GM23338 (cell line): ENCODE measurements at regions not wholly inside any gene's neighbourhood (a gene's known extent, or its start where the extent isn't known, plus 50 kb on each side); places are given as distances from the start of the nearest gene placed in this dataset.

ENCODE experiments used
- ATAC-seq: fragments of 200-7000 bp; cut with Tn5 transposase; 3 replicates; pipeline ENCODE4 v1.9.1; 2020
- DNase-seq: peaks from one replicate; pipeline ENCODE4 v3.0.0-alpha.2; 2015; ENCODE audit warnings: low spot score
- H2AFZ ChIP-seq: fragments of 200-600 bp; sonication (generic); 2 replicates; pipeline ENCODE4 v1.8.0; 2016; ENCODE audit warnings: antibody characterized with exemption, mild to moderate bottlenecking, moderate library complexity
- H3F3A ChIP-seq: fragments of 200-600 bp; sonication (generic); replicated peaks from 2 replicates; pipeline ENCODE4 v1.8.0; 2017; ENCODE audit warnings: antibody characterized with exemption, mixed run types, low read depth
- H3K27ac ChIP-seq: fragments of 200-600 bp; sonication (generic); 2 replicates; pipeline ENCODE4 v1.6.1; 2016; ENCODE audit warnings: low read depth
- H3K27me3 ChIP-seq: fragments of 200-600 bp; sonication (generic); 2 replicates; pipeline ENCODE4 v1.8.0; 2016; ENCODE audit warnings: mild to moderate bottlenecking, mixed run types, moderate library complexity; ENCODE audit not compliant: insufficient read depth
- H3K36me3 ChIP-seq: fragments of 200-600 bp; sonication (generic); 2 replicates; pipeline ENCODE4 v1.8.0; 2016; ENCODE audit warnings: mild to moderate bottlenecking; ENCODE audit not compliant: insufficient read depth
- H3K4me1 ChIP-seq: fragments of 200-600 bp; sonication (generic); 2 replicates; pipeline ENCODE4 v1.8.0; 2016; ENCODE audit warnings: mild to moderate bottlenecking, moderate library complexity; ENCODE audit not compliant: insufficient read depth
- H3K4me2 ChIP-seq: fragments of 200-600 bp; sonication (generic); 2 replicates; pipeline ENCODE4 v1.7.1; 2017; ENCODE audit warnings: mixed run types
- H3K4me3 ChIP-seq: fragments of 200-600 bp; sonication (generic); 2 replicates; pipeline ENCODE4 v1.6.1; 2016; ENCODE audit warnings: mixed run types
- H3K79me2 ChIP-seq: fragments of 200-600 bp; sonication (generic); replicated peaks from 2 replicates; pipeline ENCODE4 v1.8.0; 2017; ENCODE audit warnings: mild to moderate bottlenecking; ENCODE audit not compliant: insufficient read depth
- H3K9me2 ChIP-seq: fragments of 200-600 bp; sonication (generic); 2 replicates; pipeline ENCODE4 v1.8.0; 2017; ENCODE audit not compliant: insufficient read depth
- H4K20me1 ChIP-seq: fragments of 200-600 bp; sonication (generic); replicated peaks from 2 replicates; pipeline ENCODE4 v1.8.0; 2017; ENCODE audit warnings: mild to moderate bottlenecking; ENCODE audit not compliant: insufficient read depth
- H3K27ac Mint-ChIP-seq: 2 replicates; pipeline ENCODE4 v1.8.0; 2020; ENCODE audit warnings: inconsistent platforms, mild to moderate bottlenecking, moderate library complexity, mixed read lengths
- H3K27me3 Mint-ChIP-seq: 3 replicates; pipeline ENCODE4 v1.8.0; 2022; ENCODE audit warnings: low read depth, mild to moderate bottlenecking, moderate library complexity, mixed read lengths, inconsistent platforms; ENCODE audit not compliant: insufficient read depth, poor library complexity
- H3K36me3 Mint-ChIP-seq: 3 replicates; pipeline ENCODE4 v1.8.0; 2021; ENCODE audit warnings: low read depth, mild to moderate bottlenecking, inconsistent platforms, moderate library complexity, mixed read lengths
- H3K4me1 Mint-ChIP-seq: 3 replicates; pipeline ENCODE4 v1.8.0; 2020; ENCODE audit warnings: mild to moderate bottlenecking, inconsistent platforms, mixed read lengths
- H3K4me3 Mint-ChIP-seq: 3 replicates; pipeline ENCODE4 v1.8.0; 2021; ENCODE audit warnings: moderate library complexity, mild to moderate bottlenecking, inconsistent platforms, mixed read lengths
- H3K9me3 Mint-ChIP-seq: 3 replicates; pipeline ENCODE4 v1.8.0; 2020; ENCODE audit warnings: moderate library complexity, mild to moderate bottlenecking, inconsistent platforms, mixed read lengths
- CREB1 ChIP-seq: fragments of 250-450 bp; sonication (Bioruptor Pico); IDR thresholded peaks from 2 replicates; pipeline ENCODE4 v1.5.0; 2020; ENCODE audit warnings: low read depth, mild to moderate bottlenecking, moderate library complexity
- EZH2 ChIP-seq: fragments of 200-600 bp; sonication (generic); IDR thresholded peaks from one replicate; pipeline ENCODE4 v1.8.0; 2017; ENCODE audit warnings: antibody characterized with exemption, mild to moderate bottlenecking, low read depth; ENCODE audit not compliant: unreplicated experiment
- EZH2phosphoT487 ChIP-seq: fragments of 200-600 bp; sonication (generic); IDR thresholded peaks from one replicate; pipeline ENCODE4 v1.8.1; 2018; ENCODE audit warnings: antibody characterized with exemption; ENCODE audit not compliant: unreplicated experiment
- NANOG ChIP-seq: IDR thresholded peaks from 2 replicates; pipeline ENCODE4 v1.6.1; 2016; ENCODE audit warnings: antibody characterized with exemption, borderline replicate concordance
- POLR2AphosphoS5 ChIP-seq: IDR thresholded peaks from 2 replicates; pipeline ENCODE4 v1.6.1; 2016; ENCODE audit warnings: antibody characterized with exemption, low read depth
- STAT1 ChIP-seq: IDR thresholded peaks from one replicate; pipeline ENCODE4 v1.6.1; 2016; ENCODE audit warnings: antibody characterized with exemption; ENCODE audit not compliant: unreplicated experiment
- ZNF331 ChIP-seq: fragments of 250-450 bp; sonication (Bioruptor Pico); IDR thresholded peaks from 2 replicates; pipeline ENCODE4 v1.5.0; 2020; ENCODE audit warnings: low read depth, mild to moderate bottlenecking, moderate library complexity
- TF ChIP-seq, protein P1 (sequence below), 2 experiments: fragments of 200-600 bp in 1 of 2; sonication (generic) in 1 of 2; conservative IDR thresholded peaks; 2 replicates each; pipeline versions ENCODE4 v1.5.1 to v1.6.1; 2016 to 2017; ENCODE audit warnings: antibody characterized with exemption in 2 of 2, low read depth in 2 of 2, mild to moderate bottlenecking in 2 of 2, moderate library complexity in 1 of 2
- TF ChIP-seq, protein P2 (sequence below): IDR thresholded peaks from one replicate; pipeline ENCODE4 v1.6.1; 2018; ENCODE audit warnings: antibody characterized with exemption; ENCODE audit not compliant: unreplicated experiment
- TF ChIP-seq, protein P3 (sequence below): IDR thresholded peaks from 2 replicates; pipeline ENCODE4 v1.6.1; 2016; ENCODE audit warnings: antibody characterized with exemption

DNA sequence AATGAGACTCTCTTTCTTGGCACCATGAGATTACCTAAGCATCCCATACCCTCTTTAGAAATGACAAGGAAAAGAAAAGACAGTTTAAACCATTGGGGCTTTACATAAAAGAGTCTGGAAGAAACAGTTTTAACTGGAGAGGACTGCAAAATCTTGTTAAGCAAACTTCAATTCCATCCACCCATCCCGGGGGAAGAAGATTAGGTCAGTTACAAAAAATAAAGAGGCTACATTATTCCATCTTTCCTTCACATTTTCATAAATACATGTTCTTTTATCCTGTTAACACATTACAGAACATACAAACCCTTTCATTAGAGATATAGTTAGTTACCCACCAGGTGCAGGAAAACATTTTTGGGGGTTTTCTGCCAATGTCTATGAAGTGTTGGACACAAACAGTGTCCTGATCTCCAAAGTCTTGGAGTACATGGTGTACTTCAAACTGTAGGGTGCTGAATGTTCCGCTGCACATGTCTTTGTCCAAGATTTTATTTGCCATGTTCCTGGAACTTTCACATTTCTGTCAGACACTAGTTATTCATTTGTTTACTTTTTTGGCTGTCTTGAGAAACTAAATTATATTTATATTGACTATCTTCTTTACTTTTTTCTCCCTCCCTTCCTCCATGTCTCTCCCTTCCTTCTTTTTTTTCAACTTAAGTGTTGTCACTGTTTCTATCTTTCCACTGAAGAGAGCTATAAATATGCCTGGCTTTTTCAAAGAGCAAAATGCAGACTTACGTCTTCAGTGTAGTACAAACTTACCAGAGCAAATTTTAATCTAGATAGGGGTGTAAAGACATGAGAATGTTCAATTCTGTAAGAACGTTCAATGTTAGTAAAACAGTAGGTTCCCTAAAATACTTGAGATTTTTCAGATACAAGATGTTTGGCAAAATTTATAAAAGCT, 410.9 kb upstream of the PRR16 start (continued):
- TF ChIP-seq, protein P1, sequence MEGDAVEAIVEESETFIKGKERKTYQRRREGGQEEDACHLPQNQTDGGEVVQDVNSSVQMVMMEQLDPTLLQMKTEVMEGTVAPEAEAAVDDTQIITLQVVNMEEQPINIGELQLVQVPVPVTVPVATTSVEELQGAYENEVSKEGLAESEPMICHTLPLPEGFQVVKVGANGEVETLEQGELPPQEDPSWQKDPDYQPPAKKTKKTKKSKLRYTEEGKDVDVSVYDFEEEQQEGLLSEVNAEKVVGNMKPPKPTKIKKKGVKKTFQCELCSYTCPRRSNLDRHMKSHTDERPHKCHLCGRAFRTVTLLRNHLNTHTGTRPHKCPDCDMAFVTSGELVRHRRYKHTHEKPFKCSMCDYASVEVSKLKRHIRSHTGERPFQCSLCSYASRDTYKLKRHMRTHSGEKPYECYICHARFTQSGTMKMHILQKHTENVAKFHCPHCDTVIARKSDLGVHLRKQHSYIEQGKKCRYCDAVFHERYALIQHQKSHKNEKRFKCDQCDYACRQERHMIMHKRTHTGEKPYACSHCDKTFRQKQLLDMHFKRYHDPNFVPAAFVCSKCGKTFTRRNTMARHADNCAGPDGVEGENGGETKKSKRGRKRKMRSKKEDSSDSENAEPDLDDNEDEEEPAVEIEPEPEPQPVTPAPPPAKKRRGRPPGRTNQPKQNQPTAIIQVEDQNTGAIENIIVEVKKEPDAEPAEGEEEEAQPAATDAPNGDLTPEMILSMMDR (conservative IDR thresholded peaks at IDR 0.05; ENCODE audit: low read depth in 2 of 2) = no peak
- TF ChIP-seq STAT1 (no peak), POLR2AphosphoS5 (no peak), NANOG (no peak), EZH2 (no peak)
- TF ChIP-seq, protein P2, sequence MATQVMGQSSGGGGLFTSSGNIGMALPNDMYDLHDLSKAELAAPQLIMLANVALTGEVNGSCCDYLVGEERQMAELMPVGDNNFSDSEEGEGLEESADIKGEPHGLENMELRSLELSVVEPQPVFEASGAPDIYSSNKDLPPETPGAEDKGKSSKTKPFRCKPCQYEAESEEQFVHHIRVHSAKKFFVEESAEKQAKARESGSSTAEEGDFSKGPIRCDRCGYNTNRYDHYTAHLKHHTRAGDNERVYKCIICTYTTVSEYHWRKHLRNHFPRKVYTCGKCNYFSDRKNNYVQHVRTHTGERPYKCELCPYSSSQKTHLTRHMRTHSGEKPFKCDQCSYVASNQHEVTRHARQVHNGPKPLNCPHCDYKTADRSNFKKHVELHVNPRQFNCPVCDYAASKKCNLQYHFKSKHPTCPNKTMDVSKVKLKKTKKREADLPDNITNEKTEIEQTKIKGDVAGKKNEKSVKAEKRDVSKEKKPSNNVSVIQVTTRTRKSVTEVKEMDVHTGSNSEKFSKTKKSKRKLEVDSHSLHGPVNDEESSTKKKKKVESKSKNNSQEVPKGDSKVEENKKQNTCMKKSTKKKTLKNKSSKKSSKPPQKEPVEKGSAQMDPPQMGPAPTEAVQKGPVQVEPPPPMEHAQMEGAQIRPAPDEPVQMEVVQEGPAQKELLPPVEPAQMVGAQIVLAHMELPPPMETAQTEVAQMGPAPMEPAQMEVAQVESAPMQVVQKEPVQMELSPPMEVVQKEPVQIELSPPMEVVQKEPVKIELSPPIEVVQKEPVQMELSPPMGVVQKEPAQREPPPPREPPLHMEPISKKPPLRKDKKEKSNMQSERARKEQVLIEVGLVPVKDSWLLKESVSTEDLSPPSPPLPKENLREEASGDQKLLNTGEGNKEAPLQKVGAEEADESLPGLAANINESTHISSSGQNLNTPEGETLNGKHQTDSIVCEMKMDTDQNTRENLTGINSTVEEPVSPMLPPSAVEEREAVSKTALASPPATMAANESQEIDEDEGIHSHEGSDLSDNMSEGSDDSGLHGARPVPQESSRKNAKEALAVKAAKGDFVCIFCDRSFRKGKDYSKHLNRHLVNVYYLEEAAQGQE = no peak

DNA sequence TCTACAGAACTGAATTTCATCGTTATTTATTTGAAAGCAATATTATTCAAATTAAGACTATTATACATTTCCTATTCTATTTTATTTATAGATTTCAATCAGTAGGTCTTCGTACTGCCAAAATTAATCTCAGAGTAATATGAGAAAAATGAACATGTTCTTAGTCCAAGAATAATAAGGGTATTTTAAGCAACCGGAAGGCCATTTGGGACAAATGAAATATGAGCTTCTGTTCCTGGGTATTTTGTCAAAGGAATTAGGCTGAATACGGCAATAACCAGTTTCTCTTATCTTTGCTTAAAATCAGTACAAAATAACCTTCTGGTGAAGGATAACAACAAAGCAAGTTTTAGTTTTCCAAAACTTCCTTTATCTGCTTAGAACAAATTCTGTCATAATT, 410.3 kb upstream of the PRR16 start:
- no peaks in the 10 kb centered on the region for H3K79me2 ChIP-seq
- TF ChIP-seq EZH2 (no peak), STAT1 (no peak), EZH2phosphoT487 (no peak), NANOG (no peak), ZNF331 (CRISPR knock-in tag) (no peak), CREB1 (CRISPR knock-in tag) (no peak), POLR2AphosphoS5 (no peak)
- TF ChIP-seq, protein P3, sequence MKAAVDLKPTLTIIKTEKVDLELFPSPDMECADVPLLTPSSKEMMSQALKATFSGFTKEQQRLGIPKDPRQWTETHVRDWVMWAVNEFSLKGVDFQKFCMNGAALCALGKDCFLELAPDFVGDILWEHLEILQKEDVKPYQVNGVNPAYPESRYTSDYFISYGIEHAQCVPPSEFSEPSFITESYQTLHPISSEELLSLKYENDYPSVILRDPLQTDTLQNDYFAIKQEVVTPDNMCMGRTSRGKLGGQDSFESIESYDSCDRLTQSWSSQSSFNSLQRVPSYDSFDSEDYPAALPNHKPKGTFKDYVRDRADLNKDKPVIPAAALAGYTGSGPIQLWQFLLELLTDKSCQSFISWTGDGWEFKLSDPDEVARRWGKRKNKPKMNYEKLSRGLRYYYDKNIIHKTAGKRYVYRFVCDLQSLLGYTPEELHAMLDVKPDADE = no peak
- Mint-ChIP-seq H3K4me3 (no peak overlapping the region), H3K4me1 (peaks cover 3% of the 10 kb centered on the region; the same call in 1 of the 3 replicates), H3K27me3 (no peaks in the 10 kb centered on the region), H3K36me3 (no peaks in the 10 kb centered on the region), H3K9me3 (peaks cover 3% of the 10 kb centered on the region; the same call in 1 of the 3 replicates), H3K27ac (no peak overlapping the region)
- H3K27me3 ChIP-seq = no peaks in the 10 kb centered on the region
- no peaks in the 10 kb centered on the region for H4K20me1 ChIP-seq
- H3K4me2 ChIP-seq = no peak overlapping the region
- no peaks in the 10 kb centered on the region for H3F3A ChIP-seq
- H3K27ac ChIP-seq = no peak overlapping the region
- no peaks in the 10 kb centered on the region for H3K36me3 ChIP-seq
- DNase-seq = no peak
- ATAC-seq = no peak
- no peak overlapping the region for H3K4me3 ChIP-seq
- no peaks in the 10 kb centered on the region for H3K4me1 ChIP-seq
- no peaks in the 10 kb centered on the region for H3K9me2 ChIP-seq
- no peak overlapping the region for H2AFZ ChIP-seq
